ENCODE measurements at regions not wholly inside any gene's neighbourhood (a gene's known extent, or its start where the extent isn't known, plus 50 kb on each side); places are given as distances from the start of the nearest gene placed in this dataset.

- Histone ChIP-seq H3K36me3 (no peaks in the 10 kb centered on the region), H3K27me3 (no peaks in the 10 kb centered on the region), H3K27ac (no peak overlapping the region), H3K9me3 (no peaks in the 10 kb centered on the region), H3K4me3 (no peak overlapping the region), H3K4me1 (ENCODE audit: insufficient read depth) (no peaks in the 10 kb centered on the region)
- TF ChIP-seq EP300 (IDR thresholded peaks at IDR 0.05), result no peak
- TF ChIP-seq CTCF (IDR thresholded peaks at IDR 0.05), result no peak
- TF ChIP-seq POLR2A (IDR thresholded peaks at IDR 0.05), result no peak
- DNase-seq, result no peak
- intact Hi-C loops (cut with DNase I), result no loop called here
- WGBS, 3 donors, result 79 to 84% (median 81%) methylated on average over 2 of the region's 2 CpGs
These were observed 430.3 kb upstream of the SEMA3A start for GRCh38 chr7:84624927-84625326.

GRCh38 chr7:84624527-84624926, 429.9 kb upstream of the SEMA3A start:
- no peaks in the 10 kb centered on the region for H3K36me3 ChIP-seq
- no peaks in the 10 kb centered on the region for H3K27me3 ChIP-seq
- intact Hi-C loops (cut with DNase I), result no loop called here
- no peak overlapping the region for H3K27ac ChIP-seq
- 76 to 80% (median 76%) methylated on average over 1 of the region's 1 CpG for WGBS, 3 donors
- DNase-seq, result no peak
- no peak for TF ChIP-seq CTCF (IDR thresholded peaks at IDR 0.05)
- TF ChIP-seq POLR2A (IDR thresholded peaks at IDR 0.05), result no peak
- TF ChIP-seq EP300 (IDR thresholded peaks at IDR 0.05), result no peak
- H3K9me3 ChIP-seq, result no peaks in the 10 kb centered on the region
- no peaks in the 10 kb centered on the region for H3K4me1 ChIP-seq (ENCODE audit: insufficient read depth)
- H3K4me3 ChIP-seq, result no peak overlapping the region

GRCh38 chr7:84617265-84618030, 422.9 kb upstream of the SEMA3A start:
- intact Hi-C loops (cut with DNase I), result no loop called here
- H3K36me3 ChIP-seq, result no peaks in the 10 kb centered on the region
- 81 to 87% (median 83%) methylated on average over 4 of the region's 4 CpGs for WGBS, 3 donors
- H3K4me1 ChIP-seq (ENCODE audit: insufficient read depth), result no peaks in the 10 kb centered on the region
- H3K27me3 ChIP-seq, result no peaks in the 10 kb centered on the region
- no peak overlapping the region for H3K4me3 ChIP-seq
- no peaks in the 10 kb centered on the region for H3K9me3 ChIP-seq
- no peak for TF ChIP-seq EP300 (IDR thresholded peaks at IDR 0.05)
- TF ChIP-seq CTCF (IDR thresholded peaks at IDR 0.05), result no peak
- TF ChIP-seq POLR2A (IDR thresholded peaks at IDR 0.05), result no peak
- no peak overlapping the region for H3K27ac ChIP-seq
- DNase-seq, result no peak

GRCh38 chr7:84614821-84615501, 420.4 kb upstream of the SEMA3A start:
- Histone ChIP-seq H3K4me3 (no peak overlapping the region), H3K9me3 (no peaks in the 10 kb centered on the region), H3K27ac (no peak overlapping the region), H3K27me3 (no peaks in the 10 kb centered on the region), H3K4me1 (ENCODE audit: insufficient read depth) (no peaks in the 10 kb centered on the region), H3K36me3 (no peaks in the 10 kb centered on the region)
- DNase-seq, result no peak
- intact Hi-C loops (cut with DNase I), result no loop called here
- TF ChIP-seq POLR2A (IDR thresholded peaks at IDR 0.05) (no peak), CTCF (IDR thresholded peaks at IDR 0.05) (no peak), EP300 (IDR thresholded peaks at IDR 0.05) (no peak)

All from ovary (tissue), 7 donors.